HG02759 (cell line): ENCODE measurements at regions not wholly inside any gene's neighbourhood (a gene's known extent, or its start where the extent isn't known, plus 50 kb on each side); places are given as distances from the start of the nearest gene placed in this dataset.

Experiments used
- ATAC-seq: cut with Tn5 transposase; IDR thresholded peaks from one replicate; pipeline ENCODE4 v1.9.1; 2021; ENCODE audit warnings: mild to moderate bottlenecking, moderate library complexity; ENCODE audit not compliant: unreplicated experiment

GRCh38 chr6:163663575-163663974 lies 249.1 kb downstream of the QKI start:
- no peak for ATAC-seq

DNA sequence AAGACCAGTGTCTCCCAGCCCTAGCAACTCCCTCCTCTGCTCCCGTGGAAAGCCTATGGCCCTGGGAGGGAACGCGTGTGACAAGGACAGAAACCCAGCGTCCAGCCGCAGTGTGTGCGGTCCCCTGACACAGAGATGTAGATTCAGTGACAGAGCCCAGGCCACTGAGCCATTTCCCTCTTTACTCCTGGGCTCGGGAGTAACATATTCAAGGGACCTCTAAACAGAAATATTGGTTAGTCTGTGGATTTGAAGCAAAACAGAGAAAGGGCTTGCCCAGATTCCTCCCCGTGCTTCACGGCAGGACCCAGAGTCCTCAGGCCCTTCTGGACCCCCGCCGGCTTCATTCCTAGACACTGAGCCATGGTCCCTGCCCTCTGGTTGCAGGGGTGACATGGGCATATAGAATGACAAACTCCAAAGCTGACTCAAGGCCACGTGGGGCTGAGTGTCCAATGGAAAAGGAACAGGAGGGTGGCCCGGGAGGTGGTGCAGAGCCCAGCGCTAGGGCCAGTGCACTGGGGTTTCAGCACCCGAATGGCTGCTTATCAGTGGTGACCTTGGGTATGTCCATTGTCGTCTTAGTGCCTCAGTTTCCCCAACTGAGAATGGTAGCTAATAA lies 248.2 kb downstream of the QKI start:
- no peak for ATAC-seq

DNA sequence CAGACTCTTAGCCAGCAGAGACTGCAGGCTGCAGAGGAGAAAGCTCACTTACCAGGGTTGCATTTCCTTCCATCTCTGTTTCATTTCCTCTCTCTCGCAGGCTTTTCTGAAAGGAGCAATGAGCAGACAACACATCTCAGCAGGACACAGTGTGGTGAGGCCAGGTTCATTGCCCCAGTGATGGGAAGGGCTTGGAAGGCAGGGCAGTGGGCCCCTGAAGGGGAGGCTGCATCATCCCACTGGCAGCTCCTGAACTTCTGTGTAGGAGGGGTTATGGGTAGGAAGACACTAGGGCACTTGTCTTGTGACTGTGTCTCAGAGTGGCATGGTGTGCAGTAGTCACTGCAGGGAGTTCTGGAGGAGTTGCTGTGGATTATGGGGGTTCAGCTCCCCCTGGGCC lies 246.8 kb downstream of the QKI start:
- peak; percentile 89 for ATAC-seq

GRCh38 chr6:163659803-163660202 lies 245.3 kb downstream of the QKI start:
- no peak for ATAC-seq

GRCh38 chr6:163655217-163656121 lies 241.0 kb downstream of the QKI start:
- no peak for ATAC-seq

GRCh38 chr6:163651915-163652668 lies 237.6 kb downstream of the QKI start:
- ATAC-seq = no peak

GRCh38 chr6:163651426-163651825 lies 236.9 kb downstream of the QKI start:
- ATAC-seq = no peak

GRCh38 chr6:163648868-163649267 lies 234.3 kb downstream of the QKI start:
- ATAC-seq = no peak

- no peak for ATAC-seq
These were observed 233.1 kb downstream of the QKI start for GRCh38 chr6:163647624-163648023.

- no peak for ATAC-seq
These were observed 232.3 kb downstream of the QKI start for GRCh38 chr6:163646866-163647265.

DNA sequence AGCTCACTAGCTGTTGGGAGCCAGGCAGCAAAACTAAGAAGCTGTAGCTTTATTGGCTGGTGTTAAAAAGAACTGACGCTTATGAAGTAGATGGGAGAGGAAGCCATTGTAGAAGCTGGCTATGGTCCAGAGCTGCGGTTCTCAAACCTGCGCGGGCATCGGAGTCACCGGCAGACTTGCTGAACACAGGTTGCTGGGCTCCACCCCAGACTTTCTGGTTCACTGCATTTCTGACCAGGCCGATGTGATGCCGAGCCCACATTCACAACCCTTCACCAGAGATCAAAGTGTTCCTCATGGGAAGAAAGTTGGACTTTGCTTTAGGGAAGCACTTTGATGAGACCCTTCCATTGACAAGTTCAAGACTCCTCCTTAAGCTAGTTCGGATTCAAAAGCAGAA lies 231.6 kb downstream of the QKI start:
- ATAC-seq = no peak

DNA sequence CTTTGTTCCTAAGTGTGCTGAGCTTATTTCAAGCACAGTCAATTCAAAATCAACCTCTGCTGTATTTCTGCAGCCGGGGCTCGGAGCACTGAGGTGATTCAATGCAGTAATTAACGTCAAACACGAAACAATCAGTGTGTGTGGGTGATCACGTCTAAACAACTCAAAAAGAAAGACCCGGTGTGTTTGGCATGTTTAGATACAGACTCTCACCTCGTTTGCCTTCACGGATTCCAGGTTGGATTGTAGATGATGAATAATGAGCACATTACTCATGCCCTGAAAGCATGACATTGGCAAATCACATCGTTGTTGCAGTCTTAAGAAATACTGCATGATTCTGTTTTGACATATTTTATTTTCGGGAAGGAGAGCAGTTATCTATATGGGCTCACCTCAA lies 231.0 kb downstream of the QKI start:
- ATAC-seq = no peak

- ATAC-seq = no peak
These were observed 229.3 kb downstream of the QKI start for GRCh38 chr6:163643866-163644265.

DNA sequence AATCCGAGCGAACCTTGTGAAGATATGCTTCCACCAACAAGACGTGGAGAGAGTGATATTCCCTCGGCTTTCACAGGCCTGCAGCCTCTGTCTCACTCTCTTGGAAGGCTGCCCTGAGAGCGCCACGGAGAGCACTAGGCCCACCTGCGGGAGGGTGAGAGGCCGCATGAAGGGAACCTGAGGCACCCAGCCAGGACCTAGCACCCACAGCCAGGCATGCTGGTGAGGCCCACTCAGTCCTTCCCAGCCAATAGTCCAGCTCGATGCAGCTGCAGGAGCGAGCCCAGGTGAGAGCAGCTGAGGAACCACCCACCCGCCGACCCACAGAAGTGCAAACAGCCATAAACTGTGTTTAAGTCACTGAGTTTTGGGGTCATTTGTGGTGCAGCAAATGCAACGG lies 227.2 kb downstream of the QKI start:
- no peak for ATAC-seq

- no peak for ATAC-seq
These were observed 226.1 kb downstream of the QKI start for GRCh38 chr6:163640641-163641040.

DNA sequence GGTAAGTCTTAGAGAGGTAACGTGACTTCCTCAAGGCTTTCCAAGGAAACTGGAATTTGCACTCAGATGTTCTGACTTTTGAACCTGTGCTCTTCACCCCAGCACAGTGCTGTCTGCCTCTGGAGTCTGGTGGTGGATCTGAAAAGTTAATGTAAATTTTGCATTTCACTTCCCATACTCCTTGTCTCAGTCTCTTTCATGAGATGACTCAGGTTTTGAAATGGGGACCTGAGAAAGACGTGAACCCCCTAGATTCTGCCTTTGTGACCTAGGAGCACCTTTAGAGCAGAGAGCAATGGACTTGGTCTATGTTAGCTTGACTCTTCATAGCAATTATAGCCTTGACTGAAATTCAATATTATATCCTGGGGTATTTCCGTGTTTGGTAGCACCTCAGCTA lies 223.0 kb downstream of the QKI start:
- ATAC-seq = peak; percentile 89

DNA sequence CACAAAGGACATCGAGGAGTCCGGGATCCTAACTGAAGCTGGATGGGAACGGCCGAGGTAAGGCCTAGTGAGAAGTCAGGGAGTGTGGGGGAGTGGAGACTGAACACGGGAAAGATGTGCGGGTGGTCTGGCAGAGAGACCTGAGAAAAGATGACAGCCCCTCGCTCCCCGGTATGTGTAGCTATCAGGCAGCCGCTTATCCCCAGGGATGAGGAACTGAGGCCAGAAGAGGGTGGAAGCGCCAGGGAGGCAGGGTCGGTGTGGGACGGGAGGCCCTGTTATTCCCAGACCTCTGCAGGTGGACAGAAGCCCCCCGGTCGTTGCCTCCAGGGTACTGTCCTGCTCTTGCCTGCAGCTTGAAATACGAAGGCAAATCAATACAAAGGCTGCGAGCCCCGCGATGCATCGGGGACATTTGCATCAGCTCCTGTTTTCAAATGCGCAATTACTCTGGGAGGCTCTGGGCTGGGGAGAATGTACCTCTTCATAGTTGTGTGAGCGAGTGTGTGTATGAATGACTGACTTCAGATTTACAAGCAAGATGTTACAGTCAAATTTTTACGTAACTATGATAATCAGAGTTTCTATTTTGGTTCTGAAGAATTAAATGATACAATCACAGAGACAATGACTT lies 221.3 kb downstream of the QKI start:
- no peak for ATAC-seq

DNA sequence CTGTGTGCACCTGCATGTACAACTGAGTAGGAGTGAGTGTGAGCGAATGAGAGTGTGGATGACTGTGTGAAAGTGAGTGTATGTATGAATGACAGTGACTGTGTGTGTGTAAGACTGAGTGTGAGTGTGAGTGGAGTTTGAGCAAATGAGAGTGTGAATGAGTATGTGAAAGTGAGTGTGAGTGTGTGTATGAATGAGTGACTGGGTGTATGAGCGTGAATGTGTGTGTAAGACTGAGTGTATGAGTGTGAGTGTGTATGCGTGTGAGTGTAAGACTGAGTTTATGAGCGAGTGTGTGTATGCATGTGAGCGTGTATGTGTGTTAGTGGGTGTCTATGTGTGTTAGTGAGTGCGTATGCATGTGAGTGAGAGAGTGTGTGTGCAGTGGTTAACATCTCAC lies 220.8 kb downstream of the QKI start:
- ATAC-seq = no peak

GRCh38 chr6:163634211-163635171 lies 220.0 kb downstream of the QKI start:
- no peak for ATAC-seq

- ATAC-seq = no peak
These were observed 216.5 kb downstream of the QKI start for GRCh38 chr6:163630991-163631390.
